ENCODE measurements at regions not wholly inside any gene's neighbourhood (a gene's known extent, or its start where the extent isn't known, plus 50 kb on each side); places are given as distances from the start of the nearest gene placed in this dataset.

- no peak overlapping the region for H2AFZ ChIP-seq (ENCODE audit: low read length)
- no peak overlapping the region for H2AK5ac ChIP-seq (ENCODE audit: low read depth, low read length)
- H3K4me3 ChIP-seq (ENCODE audit: extremely low read depth in 1 of 4, insufficient read depth in 2 of 4, low read depth in 3 of 4, low read length in 4 of 4): no peak overlapping the region
- H4K91ac ChIP-seq (replicated peaks; ENCODE audit: insufficient read length, low read length): no peak overlapping the region
- H3K18ac ChIP-seq (ENCODE audit: extremely low read depth, low read length): no peak overlapping the region
- no peak overlapping the region for H4K5ac ChIP-seq (ENCODE audit: insufficient read length, low read depth, low read length)
- H2BK12ac ChIP-seq (ENCODE audit: low read depth, low read length): no peak overlapping the region
- no peak overlapping the region for H2BK120ac ChIP-seq (replicated peaks; ENCODE audit: low read depth, low read length)
- ChIA-PET CTCF (ENCODE audit: partially characterized antibody) (no interaction called here), POLR2A (ENCODE audit: partially characterized antibody) (no interaction called here)
- H3K36me3 ChIP-seq (ENCODE audit: control insufficient read depth in 2 of 4, insufficient read depth in 4 of 4, low read length in 3 of 4): no peaks in the 10 kb centered on the region
- DNase-seq (ENCODE audit: low read depth in 1 of 2, low spot score in 2 of 2): no peak
- H3K23me2 ChIP-seq (ENCODE audit: low read depth, low read length): no peaks in the 10 kb centered on the region
- FAIRE-seq: no peak
- no peaks in the 10 kb centered on the region for H3K27me3 ChIP-seq (replicated peaks in 1 of 4; ENCODE audit: control insufficient read depth in 3 of 4, extremely low read depth in 1 of 4, insufficient read depth in 3 of 4, low read length in 3 of 4)
- no peak overlapping the region for H3K4ac ChIP-seq (replicated peaks; ENCODE audit: insufficient read length, low read depth, low read length)
- H2BK5ac ChIP-seq (ENCODE audit: low read depth, low read length): no peak overlapping the region
- H3K23ac ChIP-seq (ENCODE audit: insufficient read length): no peak overlapping the region
- no peak overlapping the region for H2BK20ac ChIP-seq (ENCODE audit: low read length)
- no peaks in the 10 kb centered on the region for H3K79me1 ChIP-seq (ENCODE audit: low read depth, low read length)
- 92% methylated on average over 9 of the region's 9 CpGs; no CpG with 5 or more reads in 1 of the 2 experiments for WGBS, 2 experiments (ENCODE audit: extremely low coverage in 1 of 2, insufficient coverage in 1 of 2, insufficient read length in 1 of 2, insufficient replicate concordance in 2 of 2, low coverage in 1 of 2, low lambda C conversion rate in 2 of 2, missing lambda C conversion rate in 1 of 2)
- H3K4me2 ChIP-seq (ENCODE audit: insufficient read depth in 1 of 2, low read depth in 2 of 2, low read length in 2 of 2): no peak overlapping the region
- no peaks in the 10 kb centered on the region for H3K79me2 ChIP-seq (ENCODE audit: control insufficient read depth in 1 of 2, insufficient read depth in 2 of 2, low read length in 2 of 2)
- no peak overlapping the region for H3K14ac ChIP-seq (ENCODE audit: insufficient read length)
- H4K20me1 ChIP-seq (replicated peaks in 1 of 2; ENCODE audit: control insufficient read depth in 1 of 2, insufficient read depth in 2 of 2, low read length in 2 of 2): no peaks in the 10 kb centered on the region
- no peaks in the 10 kb centered on the region for H3K9me3 ChIP-seq (ENCODE audit: insufficient read depth in 2 of 2, low read depth in 1 of 2, low read length in 1 of 2)
- TF ChIP-seq SUZ12 (IDR thresholded peaks at IDR 0.05; ENCODE audit: low read length): no peak
- H3K27ac ChIP-seq (ENCODE audit: low read depth, low read length): no peak overlapping the region
- H4K8ac ChIP-seq (ENCODE audit: extremely low read depth, insufficient read depth, low read length): no peak overlapping the region
- H2BK15ac ChIP-seq (ENCODE audit: low read length): no peak overlapping the region
- H3K9ac ChIP-seq (replicated peaks in 1 of 4; ENCODE audit: extremely low read depth in 1 of 4, low read depth in 3 of 4, low read length in 3 of 4): no peak overlapping the region
- H3K56ac ChIP-seq (replicated peaks; ENCODE audit: insufficient read length, low read depth, low read length): no peak overlapping the region
- no peaks in the 10 kb centered on the region for H3K4me1 ChIP-seq (replicated peaks in 1 of 4; ENCODE audit: control insufficient read depth in 3 of 4, insufficient read depth in 4 of 4, low read length in 3 of 4)
Measured at GRCh38 chr4:160983035-160983434, 1180.8 kb downstream of the FSTL5 start.

Data from H1 (cell line).